PC-3 (cell line): ENCODE measurements at regions not wholly inside any gene's neighbourhood (a gene's known extent, or its start where the extent isn't known, plus 50 kb on each side); places are given as distances from the start of the nearest gene placed in this dataset.

ENCODE experiments used
- ATAC-seq: fragments of 200-7000 bp; cut with Tn5 transposase; 2 replicates; pipeline ENCODE4 v1.9.1; 2020; ENCODE audit warnings: mild to moderate bottlenecking, moderate library complexity
- BruUV-seq: library from RNA; stranded (reverse); fragments of 400-500 nt; replicated peaks from 2 replicates; lab custom pipeline; 2021; lab: Mats Ljungman, UMichigan
- CTCF ChIA-PET: fragments of 300-600 bp; sonication (Branson Sonifier 250); formaldehyde crosslinking; loops from one replicate; lab custom pipeline; 2022; ENCODE audit warnings: antibody characterized with exemption; lab: Charles Lee
- POLR2A ChIA-PET: fragments of 300-600 bp; sonication (Branson Sonifier 250); formaldehyde crosslinking; loops from one replicate; lab custom pipeline; 2022; ENCODE audit warnings: antibody characterized with exemption; ENCODE audit not compliant: unreplicated experiment; lab: Charles Lee
- DNase-seq: peaks from one replicate; pipeline ENCODE4 v3.0.0-alpha.2; 2015
- H2AFZ ChIP-seq: fragments of 300-600 bp; sonication (generic); 2 replicates; pipeline ENCODE4 v1.6.0; 2016; ENCODE audit warnings: antibody characterized with exemption, low read length
- H3F3A ChIP-seq: fragments of 300-600 bp; sonication (generic); one replicate; pipeline ENCODE4 v1.6.0; 2017; ENCODE audit warnings: antibody characterized with exemption, low read length, control low read depth, mild to moderate bottlenecking; ENCODE audit not compliant: unreplicated experiment
- H3K27ac ChIP-seq: fragments of 300-600 bp; sonication (generic); 2 replicates; pipeline ENCODE4 v1.5.1; 2016; ENCODE audit warnings: mild to moderate bottlenecking, low read length
- H3K27me3 ChIP-seq: fragments of 300-600 bp; sonication (generic); 2 replicates; pipeline ENCODE4 v1.6.1; 2016; ENCODE audit warnings: low read length, mixed read lengths
- H3K36me3 ChIP-seq: fragments of 300-600 bp; sonication (generic); 2 replicates; pipeline ENCODE4 v1.6.1; 2016; ENCODE audit warnings: low read depth, mixed run types, low read length, mixed read lengths
- H3K4me1 ChIP-seq: fragments of 300-600 bp; sonication (generic); 2 replicates; pipeline ENCODE4 v1.5.1; 2016; ENCODE audit warnings: low read length; ENCODE audit not compliant: insufficient read depth
- H3K4me2 ChIP-seq: fragments of 300-600 bp; sonication (generic); 2 replicates; pipeline ENCODE4 v1.6.0; 2016; ENCODE audit warnings: low read length
- H3K4me3 ChIP-seq: fragments of 300-600 bp; sonication (generic); 2 replicates; pipeline ENCODE4 v1.5.1; 2016; ENCODE audit warnings: mild to moderate bottlenecking, low read length, mixed read lengths
- H3K79me2 ChIP-seq: fragments of 300-600 bp; sonication (generic); 2 replicates; pipeline ENCODE4 v1.6.1; 2017; ENCODE audit warnings: low read length, mixed read lengths
- H3K9ac ChIP-seq: fragments of 300-600 bp; sonication (generic); 2 replicates; pipeline ENCODE4 v1.6.0; 2016; ENCODE audit warnings: mild to moderate bottlenecking, low read length
- H3K9me2 ChIP-seq: fragments of 300-600 bp; sonication (generic); replicated peaks from 2 replicates; pipeline ENCODE4 v1.6.1; 2016; ENCODE audit warnings: mixed run types, low read length, mixed read lengths
- H3K9me3 ChIP-seq: fragments of 300-600 bp; sonication (generic); 2 replicates; pipeline ENCODE4 v1.6.1; 2016; ENCODE audit warnings: low read length, mixed read lengths
- H4K20me1 ChIP-seq: fragments of 300-600 bp; sonication (generic); 2 replicates; pipeline ENCODE4 v1.6.1; 2016; ENCODE audit warnings: low read length, mixed read lengths
- CTCF ChIP-seq: fragments of 300-600 bp; sonication (generic); conservative IDR thresholded peaks from 2 replicates; pipeline ENCODE4 v1.5.1; 2017; ENCODE audit warnings: antibody characterized with exemption, low read depth, mild to moderate bottlenecking, low read length
- EZH2 ChIP-seq: fragments of 300-600 bp; sonication (generic); IDR thresholded peaks from one replicate; pipeline ENCODE4 v1.6.1; 2017; ENCODE audit warnings: antibody characterized with exemption, mild to moderate bottlenecking, low read length; ENCODE audit not compliant: unreplicated experiment
- EZH2phosphoT487 ChIP-seq: fragments of 300-600 bp; sonication (generic); IDR thresholded peaks from 2 replicates; pipeline ENCODE4 v1.6.1; 2018; ENCODE audit warnings: mild to moderate bottlenecking, antibody characterized with exemption, low read length, borderline replicate concordance
- intact Hi-C: fragments of 100-400 bp; cut with micrococcal nuclease; formaldehyde crosslinking; loops from 2 replicates; pipeline ENCODE4 v1.9.0; 2023

DNA sequence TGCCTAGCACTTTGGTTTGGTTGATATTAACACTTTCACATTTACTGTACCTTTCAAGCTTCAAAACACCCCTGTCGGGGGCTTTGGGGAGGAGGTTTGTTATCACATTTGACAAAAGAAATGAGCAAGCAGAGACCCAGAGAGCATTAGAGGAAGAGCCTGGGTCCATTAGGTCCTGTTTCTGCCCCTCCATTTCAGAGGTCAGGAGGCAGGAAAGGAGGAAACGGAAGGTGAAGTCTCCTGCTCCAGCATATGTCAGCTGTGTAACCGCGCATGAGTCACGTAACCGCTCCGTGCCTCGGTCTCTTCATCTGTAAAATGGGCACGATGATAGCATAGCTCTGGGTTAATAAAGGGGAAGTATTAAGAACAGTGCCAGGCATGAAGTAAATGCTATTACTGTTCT is 201.9 kb upstream of the BCOR start:
- H3K4me2 ChIP-seq = no peak overlapping the region
- intact Hi-C loops = no loop called here
- no peak overlapping the region for H3K9ac ChIP-seq
- H3K4me1 ChIP-seq = no peaks in the 10 kb centered on the region
- H3K9me3 ChIP-seq = no peaks in the 10 kb centered on the region
- no peak overlapping the region for H3K4me3 ChIP-seq
- H3F3A ChIP-seq = no peaks in the 10 kb centered on the region
- no peak for DNase-seq
- no TSS peak for BruUV-seq
- no peaks in the 10 kb centered on the region for H3K79me2 ChIP-seq
- H3K27ac ChIP-seq = no peak overlapping the region
- ChIA-PET CTCF (no interaction called here), POLR2A (no interaction called here)
- no peaks in the 10 kb centered on the region for H4K20me1 ChIP-seq
- no peak for ATAC-seq
- H3K27me3 ChIP-seq = no peaks in the 10 kb centered on the region
- TF ChIP-seq EZH2 (no peak), CTCF (no peak), EZH2phosphoT487 (no peak)
- H2AFZ ChIP-seq = no peak overlapping the region
- H3K9me2 ChIP-seq = no peaks in the 10 kb centered on the region
- no peaks in the 10 kb centered on the region for H3K36me3 ChIP-seq

DNA sequence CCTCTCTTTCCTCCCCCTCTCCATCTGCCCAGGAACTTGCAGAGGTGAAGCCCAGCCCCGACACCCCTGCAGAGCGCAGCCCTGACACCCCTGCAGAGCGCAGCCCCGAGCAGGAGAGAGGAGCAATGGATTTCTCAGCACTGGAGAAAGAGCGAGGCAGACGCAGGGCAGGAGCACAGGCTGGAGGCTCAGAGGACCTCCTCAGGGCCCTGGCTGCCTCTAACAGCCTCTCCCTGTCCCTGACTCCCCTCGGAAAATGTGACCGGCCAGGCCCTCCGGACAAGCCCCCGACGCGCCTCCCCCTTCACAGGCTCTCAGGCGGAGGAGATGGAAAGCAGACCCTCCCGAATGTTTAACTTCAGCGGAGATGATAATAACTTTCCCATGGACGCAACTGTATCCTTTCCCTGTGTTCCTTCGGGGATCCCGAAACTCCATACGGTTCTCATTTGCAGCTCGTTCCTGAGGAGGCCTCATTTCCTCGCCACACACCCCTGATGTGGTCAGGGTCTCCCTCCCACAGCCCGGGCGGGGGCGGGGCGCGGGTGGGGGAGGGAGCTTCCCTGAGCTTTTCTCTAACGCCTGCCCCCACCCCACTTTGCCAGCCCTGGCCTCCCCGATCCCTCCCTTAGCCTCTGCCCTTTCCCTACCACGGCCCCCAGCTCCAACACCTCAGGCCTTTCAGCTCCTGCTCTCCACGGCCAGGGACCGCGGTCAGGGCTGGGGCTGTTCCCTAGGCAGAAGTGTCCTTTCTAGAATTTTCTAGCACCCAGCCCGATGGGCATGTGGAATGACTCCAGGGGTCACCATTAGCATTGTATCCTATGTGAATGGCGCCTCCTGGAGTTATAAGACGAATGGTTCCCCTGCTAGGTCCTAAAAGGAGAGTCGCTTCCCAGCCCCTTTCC is 201.1 kb upstream of the BCOR start:
- no peak overlapping the region for H3K9ac ChIP-seq
- TF ChIP-seq EZH2 (no peak), EZH2phosphoT487 (no peak), CTCF (peak; percentile 32)
- intact Hi-C loops = no loop called here
- H3K79me2 ChIP-seq = no peaks in the 10 kb centered on the region
- no peaks in the 10 kb centered on the region for H3K4me1 ChIP-seq
- H3K9me2 ChIP-seq = no peaks in the 10 kb centered on the region
- BruUV-seq = no TSS peak
- no peaks in the 10 kb centered on the region for H3K9me3 ChIP-seq
- ATAC-seq (no peak), DNase-seq (no peak)
- no peak overlapping the region for H3K27ac ChIP-seq
- no peaks in the 10 kb centered on the region for H3F3A ChIP-seq
- no peak overlapping the region for H2AFZ ChIP-seq
- no peaks in the 10 kb centered on the region for H3K27me3 ChIP-seq
- no peaks in the 10 kb centered on the region for H3K36me3 ChIP-seq
- H3K4me3 ChIP-seq = no peak overlapping the region
- H4K20me1 ChIP-seq = no peaks in the 10 kb centered on the region
- ChIA-PET POLR2A (no interaction called here), CTCF (no interaction called here)
- H3K4me2 ChIP-seq = no peak overlapping the region

GRCh38 chrX:40298069-40298468 is 200.3 kb upstream of the BCOR start:
- intact Hi-C loops = no loop called here
- Histone ChIP-seq H3K9ac (no peak overlapping the region), H4K20me1 (no peaks in the 10 kb centered on the region), H3K4me2 (no peak overlapping the region), H2AFZ (no peak overlapping the region), H3K79me2 (no peaks in the 10 kb centered on the region), H3F3A (no peaks in the 10 kb centered on the region), H3K27me3 (no peaks in the 10 kb centered on the region), H3K9me2 (no peaks in the 10 kb centered on the region), H3K9me3 (no peaks in the 10 kb centered on the region), H3K4me1 (no peaks in the 10 kb centered on the region), H3K27ac (no peak overlapping the region), H3K4me3 (no peak overlapping the region), H3K36me3 (no peaks in the 10 kb centered on the region)
- ChIA-PET CTCF (no interaction called here), POLR2A (no interaction called here)
- BruUV-seq = no TSS peak
- no peak for DNase-seq
- ATAC-seq = no peak
- TF ChIP-seq CTCF = no peak
- no peak for TF ChIP-seq EZH2
- TF ChIP-seq EZH2phosphoT487 = no peak
